ENCODE measurements at regions not wholly inside any gene's neighbourhood (a gene's known extent, or its start where the extent isn't known, plus 50 kb on each side); places are given as distances from the start of the nearest gene placed in this dataset.

DNA sequence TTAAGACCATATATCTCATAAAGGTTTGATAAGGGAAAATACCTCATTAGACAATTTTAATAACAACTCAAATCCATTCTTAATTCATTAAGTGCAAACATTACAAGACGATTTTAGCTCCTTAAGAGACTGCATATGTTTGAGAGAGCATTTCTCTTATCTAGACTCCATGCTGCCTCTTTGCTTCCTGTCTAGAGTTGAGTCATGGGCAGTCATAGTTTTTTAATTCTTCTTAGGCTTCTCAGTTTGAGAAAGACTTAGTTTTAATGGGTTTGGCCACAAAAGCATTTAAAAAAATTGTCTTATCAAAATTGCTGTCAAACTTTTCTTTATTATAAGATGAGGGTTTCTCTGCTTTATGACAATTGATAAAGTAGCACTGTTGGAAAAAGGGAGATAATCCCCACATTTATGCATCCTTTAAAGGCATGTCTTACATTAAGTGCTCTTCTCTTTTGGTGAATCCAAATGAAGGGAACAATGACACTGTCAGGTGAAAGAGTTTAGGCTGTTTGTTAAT lies 713.4 kb downstream of the PCDH18 start:
- DNase-seq: no peak

DNA sequence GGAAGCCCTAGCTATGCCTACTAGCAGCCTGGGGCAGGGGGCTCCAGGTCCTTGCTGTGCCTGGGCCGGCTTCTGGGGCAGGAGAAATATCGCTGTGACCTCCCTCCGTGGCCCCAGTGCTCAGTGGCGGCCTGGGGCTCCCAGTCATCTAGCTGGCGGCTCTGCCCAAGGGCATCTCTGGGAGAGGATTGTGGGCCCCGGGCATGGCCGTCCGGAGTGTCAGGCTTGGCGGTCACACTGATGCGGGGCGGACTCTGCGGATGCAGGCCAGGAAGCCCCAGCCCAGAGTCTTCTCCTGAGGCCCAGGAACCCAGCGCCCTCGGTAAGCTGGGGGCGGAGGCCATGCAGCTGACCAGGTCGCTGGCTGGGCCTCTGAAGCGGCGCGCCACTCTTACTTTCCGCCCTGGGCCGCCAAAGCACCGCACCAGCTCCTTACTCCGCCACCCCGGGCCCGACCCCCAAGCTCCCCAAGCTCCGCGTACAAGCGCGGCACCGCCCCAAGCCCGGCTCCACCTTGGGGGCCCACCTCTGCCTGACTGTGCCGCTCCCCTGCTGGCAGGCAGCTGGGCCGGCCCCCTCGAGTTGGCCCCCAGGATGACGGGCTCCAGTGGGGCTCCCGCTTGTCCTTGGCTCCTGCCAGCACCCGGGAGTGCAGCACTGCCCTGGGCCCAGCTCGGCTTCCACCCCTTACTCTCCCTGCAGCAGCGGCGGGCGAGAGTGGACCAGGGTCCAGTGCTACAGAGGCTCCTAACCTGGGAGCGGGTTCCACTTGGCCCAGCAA lies 720.0 kb downstream of the PCDH18 start:
- no peak for DNase-seq

DNA sequence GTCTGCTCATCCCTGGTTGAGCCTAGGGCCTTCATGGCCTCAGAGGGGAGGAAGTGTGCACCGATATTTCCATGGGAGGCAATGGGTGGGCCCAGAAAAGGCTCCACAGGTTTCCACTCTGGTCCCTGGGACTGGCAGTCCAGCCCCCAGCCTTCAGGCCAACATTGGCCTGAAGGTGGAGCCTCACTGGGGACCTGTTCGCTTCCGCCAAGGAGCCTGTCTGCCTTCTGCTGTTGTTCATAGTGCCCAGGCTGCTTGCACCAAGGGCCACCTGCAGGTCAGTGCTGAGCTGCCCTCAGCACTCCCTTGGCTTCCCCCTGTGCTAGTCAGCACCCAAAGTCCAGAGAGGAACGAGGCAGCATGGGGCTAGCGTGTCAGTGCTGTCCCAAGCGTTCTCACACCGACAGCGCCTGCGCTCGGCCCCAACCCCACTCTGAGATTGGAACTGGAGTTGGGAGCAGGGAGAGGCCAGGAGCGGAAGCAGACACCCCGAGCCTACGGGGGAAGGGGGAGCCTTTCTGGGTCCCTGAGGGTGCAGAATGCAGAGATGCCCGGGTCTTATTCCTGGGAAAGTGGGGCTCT lies 720.7 kb downstream of the PCDH18 start:
- no peak for DNase-seq

DNA sequence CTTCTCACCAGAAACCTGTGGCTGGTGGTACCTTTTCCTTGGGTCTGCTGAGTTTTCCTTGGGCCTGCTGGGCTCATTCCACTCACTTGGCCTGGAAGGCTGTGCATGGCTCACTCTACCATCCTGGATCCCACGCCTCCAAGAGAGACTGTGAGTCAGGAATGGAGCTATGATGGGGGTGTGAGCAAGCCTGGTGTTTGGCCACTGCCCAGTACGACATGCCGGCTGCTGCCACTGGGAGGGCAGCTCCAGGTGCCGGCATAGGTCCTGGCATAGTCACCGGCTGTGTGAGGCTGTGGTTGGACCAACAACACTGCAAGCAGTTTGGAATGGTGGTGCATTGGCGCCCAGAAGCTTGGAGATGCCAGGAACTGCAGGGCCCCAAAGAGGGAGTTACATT lies 721.7 kb downstream of the PCDH18 start:
- no peak for DNase-seq

DNA sequence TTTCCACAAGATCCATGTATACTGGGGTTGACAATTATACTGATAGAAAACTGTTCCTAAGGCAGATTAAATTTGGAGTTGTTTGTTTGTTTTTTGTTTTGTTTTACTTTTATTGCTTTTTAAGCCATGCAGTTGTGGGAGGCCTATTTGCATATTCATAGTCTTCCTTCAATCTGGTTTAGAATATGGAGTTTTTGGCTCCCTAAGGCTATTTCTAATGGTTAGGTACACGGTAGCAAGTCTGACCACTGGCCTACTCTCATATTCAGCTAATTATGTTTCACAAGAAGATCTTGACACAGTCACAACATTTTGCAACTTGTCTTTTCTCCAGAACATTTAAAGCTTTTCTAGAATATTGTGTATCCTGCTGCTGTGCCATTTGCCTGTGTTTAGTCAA lies 725.5 kb downstream of the PCDH18 start:
- no peak for DNase-seq

DNA sequence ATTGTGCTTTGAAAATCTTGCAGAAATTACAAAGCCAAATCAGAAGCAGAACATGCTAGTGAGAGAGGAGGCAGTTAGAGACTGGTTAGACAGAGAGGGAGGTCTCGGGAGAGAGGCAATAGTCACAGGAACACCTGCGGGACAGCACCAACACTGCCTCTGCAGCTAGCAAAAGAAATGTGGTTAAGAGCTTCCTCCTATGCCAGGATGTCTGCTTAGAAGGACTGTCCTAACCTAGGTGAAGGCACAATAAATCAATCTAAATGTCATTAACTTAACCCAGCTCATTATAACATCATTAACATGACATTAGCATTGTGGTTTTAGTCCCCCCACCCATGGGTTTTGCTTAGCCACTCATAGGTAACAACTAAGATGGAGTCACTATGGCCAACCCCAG lies 726.7 kb downstream of the PCDH18 start:
- DNase-seq: no peak

DNA sequence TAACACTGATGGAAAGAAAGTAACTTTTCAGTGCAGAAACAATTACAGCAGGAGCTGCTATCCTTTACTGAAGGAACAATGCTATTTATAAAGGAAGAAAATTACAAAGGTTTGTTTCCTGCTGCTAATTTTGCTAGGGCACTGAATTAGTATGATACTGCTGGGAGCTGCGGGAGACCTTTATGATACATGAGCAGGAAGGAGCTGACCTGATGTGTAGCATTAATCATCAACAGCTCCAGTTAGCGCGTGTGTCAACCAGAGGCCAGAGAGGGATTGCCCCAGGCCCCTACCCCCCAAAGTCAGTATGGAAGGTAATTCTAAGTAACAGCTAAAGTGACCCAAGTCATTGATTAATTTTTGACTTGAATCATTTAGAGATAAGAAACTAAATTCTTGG lies 728.9 kb downstream of the PCDH18 start:
- DNase-seq: no peak

DNA sequence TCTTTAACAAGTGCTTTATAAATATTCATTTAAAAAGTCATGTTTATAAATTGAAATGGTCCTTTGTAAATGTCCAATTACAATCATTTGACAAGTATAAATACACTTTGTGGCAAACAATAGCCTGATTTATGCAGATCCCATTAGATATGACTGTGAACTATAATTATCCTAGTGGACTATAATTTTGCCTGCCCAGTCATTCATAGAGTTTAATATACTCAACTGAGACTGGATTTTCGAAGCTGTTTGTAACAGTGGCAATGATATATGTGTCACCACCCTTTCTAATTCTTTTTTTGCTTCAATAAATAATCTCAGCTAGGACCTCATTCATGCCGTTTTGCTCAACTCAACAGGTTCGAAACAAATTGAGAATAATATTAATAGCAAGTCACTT lies 732.0 kb downstream of the PCDH18 start:
- DNase-seq: no peak

DNA sequence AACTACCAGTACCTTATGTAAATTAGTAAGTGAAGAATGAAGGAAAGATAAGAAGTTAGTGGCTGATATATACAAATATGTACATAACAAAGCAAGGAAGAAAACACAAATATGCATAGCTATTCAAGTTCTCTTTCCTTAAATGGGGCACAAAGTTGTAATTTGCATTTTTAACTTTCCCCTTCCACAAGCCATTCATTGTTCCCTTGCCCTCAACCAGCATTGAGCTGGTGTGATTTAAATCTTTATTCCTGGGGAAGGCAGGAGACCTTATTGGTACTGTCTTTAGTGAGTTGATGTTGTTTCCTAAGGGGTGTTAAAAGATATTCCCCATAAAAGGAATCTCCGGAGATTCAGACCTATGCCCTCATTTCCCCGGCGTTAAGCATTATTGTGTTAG lies 735.3 kb downstream of the PCDH18 start:
- DNase-seq: no peak

DNA sequence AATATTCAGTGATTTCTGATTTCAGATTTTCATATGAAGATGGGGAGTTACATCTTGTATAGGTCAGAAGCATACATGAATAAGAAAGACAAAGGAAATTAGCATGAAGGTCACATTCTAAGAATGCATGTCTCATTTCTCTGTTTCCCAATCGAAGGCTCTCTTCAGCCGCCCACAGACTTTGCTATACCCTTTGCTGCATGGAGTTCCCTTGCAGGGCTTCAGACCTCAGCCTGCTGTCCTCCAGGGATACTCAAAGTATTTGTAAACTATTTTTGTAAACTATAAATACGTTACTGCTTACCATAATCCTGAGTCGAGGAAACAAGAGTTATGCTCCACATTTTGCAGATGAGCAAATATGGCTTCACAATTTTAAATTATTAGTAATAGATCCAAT lies 738.4 kb downstream of the PCDH18 start:
- no peak for DNase-seq

DNA sequence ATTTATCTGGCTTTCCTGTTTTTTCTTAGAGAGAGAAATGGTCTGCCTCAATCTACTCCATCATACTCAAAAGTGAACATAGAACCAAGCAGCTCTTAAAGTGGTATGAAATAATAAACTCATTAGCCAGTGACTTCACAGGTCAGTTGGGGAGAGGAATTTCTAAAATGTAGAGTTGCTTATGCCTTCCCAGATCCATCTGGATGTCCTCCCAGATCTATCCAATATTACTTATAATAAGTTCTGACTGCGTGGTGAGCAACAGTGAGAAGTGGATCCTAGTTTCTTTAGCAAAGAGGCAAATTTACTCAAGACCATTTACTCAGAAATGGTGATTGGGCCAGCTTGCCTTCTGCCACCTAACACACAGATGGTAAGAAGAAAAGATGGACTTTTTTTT lies 748.0 kb downstream of the PCDH18 start:
- DNase-seq: no peak

DNA sequence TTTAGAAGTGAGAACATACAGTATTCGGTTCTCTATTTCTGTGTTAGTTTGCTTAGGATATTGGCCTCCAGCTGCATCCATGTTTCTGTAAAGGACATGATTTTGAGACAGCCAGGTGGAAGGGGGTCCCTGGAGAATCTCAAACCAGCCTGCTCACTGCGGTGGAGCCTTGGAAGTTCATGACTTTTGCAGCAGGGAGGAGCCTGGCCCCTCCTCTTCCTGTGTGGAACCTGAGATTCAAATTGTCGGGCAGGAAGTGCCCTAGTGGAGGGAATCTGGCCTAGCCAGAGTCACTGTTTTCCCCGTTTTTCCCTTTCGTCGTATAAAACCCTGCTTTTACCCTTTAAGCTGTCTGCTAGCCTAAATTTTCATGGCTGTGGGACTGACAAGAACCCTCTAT lies 762.6 kb downstream of the PCDH18 start:
- no peak for DNase-seq

DNA sequence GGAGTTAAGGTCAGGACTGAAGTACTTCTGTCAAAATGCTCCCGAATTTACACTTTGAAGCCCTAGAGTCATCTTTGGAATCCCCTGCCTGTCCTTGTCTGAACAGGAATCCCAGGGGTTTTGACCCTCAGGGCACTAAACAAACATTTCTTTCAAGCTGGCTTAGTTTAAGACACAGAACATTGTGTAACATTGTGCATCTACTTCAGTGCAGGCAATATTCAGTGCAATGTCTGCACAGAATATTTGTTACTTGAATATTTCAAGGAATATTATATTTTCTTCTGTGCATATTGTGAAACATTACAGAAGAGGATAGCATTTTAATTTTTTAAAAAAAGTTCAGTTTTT lies 763.4 kb downstream of the PCDH18 start:
- DNase-seq: no peak

DNA sequence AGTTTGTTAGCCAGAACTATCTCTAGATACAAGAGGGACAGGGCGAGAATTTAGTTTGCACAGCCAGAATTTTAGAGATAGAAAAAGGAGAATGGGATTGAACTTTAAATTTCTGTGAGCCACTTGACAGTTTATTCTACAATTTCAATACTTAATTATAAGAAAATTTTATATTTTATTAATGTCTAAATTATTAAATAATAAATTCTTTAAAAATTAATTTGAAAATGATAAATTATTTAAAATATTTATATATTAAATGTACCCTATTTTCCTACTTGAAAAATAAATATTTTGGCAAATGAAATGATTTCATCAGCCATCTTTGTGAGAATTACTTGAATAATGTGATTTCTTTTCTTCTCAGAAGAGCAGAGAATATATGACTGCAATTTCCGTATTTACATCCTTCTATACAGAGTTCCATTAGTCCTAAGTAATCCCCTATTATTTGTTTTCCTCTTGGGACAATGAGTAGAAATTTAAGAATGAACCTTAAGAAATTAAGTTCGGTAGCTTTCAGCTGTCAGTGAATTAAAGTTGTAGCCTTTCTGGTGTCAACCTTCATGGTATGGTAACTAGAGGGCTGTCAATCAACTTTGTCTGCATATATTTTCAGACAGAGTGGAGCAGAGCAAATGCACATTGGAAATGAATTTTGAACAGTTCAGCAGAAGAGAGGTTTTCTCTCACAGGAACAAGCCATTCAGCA lies 763.9 kb downstream of the PCDH18 start:
- DNase-seq: no peak

DNA sequence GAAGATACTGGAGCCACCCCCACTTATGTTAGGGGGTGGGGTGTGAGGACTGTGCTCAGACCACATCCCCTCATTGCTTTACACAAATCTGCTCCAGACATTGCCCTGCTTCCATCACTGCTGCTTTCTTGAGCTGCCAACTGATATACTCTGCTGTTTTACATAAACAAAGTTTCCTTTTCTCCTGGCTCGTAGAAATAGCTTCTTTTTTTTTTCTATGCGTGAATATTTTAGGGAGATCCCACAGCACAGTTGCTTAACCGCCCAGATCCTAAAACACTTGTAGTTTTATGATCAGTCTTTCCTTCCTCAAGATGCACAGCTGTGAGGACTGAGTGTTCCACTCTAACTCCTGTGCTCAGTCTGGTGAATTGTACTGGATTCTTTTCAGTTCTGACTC lies 768.4 kb downstream of the PCDH18 start:
- DNase-seq: no peak

DNA sequence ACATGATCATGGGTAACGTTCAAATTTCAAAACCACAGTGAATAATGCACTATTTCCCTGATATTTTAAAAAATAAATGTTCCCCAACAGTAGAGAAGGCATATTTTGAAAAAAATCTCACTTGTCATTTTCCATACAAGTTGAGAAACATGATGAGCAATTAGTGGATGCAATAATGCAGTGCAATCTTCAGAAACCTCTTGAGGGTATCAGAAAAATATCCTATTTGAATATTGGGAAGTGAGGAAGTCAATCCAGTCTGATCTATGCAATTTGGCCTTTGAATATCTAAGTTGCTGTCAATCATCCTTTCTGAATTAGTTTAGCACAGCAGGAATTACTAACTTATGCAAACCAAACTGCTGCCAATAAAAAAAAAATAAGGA lies 776.8 kb downstream of the PCDH18 start:
- DNase-seq: no peak

DNA sequence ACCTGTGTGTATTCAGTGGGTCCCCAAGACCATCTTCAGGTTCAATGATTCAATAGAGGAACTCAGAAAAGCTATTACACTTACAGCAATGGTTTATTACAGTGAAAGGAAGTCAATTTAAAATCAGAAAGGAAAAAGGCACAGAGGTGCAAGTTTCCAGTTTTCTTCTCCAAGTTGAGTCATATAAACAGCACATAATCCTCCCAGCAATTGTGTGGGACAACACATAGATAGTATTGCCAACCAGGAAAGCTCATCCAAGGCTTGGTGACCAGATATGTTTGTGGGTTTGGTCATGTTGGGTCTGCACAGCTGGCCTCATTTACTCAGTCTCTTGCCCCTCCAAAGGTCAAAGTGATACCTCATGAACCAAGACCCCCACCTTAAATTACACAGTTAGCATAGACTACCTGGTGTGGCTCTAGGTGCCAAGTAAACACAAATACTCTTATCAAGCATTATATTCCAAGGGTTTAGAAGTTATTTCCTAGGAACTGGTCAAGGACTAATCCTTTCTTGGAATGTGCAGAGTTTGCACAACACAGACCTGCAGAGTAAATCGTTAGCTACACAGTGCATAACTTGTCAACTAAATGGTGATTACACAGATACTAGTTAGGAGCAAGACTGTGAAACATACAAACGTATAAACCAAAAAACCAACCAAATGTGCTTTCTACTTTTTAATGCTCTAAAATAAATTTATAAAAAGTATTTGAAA lies 777.3 kb downstream of the PCDH18 start:
- no peak for DNase-seq

DNA sequence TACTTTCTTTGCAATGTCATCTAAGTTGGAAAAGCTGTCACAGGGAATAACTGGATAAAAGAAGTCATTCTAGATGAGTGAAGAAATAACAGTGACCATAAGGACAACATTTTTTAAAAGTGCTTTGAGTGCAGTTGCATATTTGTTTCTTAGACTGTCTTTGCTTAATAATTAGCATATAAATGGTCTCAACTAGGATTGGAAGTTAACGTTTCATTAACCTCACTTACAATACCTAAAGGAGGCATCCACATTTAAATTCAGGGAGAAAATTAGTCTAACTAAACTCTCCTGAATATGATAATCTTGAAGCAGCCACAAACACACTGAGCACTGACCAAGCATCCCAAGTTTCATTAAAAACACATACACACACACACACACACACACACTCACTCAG lies 780.7 kb downstream of the PCDH18 start:
- DNase-seq: no peak

DNA sequence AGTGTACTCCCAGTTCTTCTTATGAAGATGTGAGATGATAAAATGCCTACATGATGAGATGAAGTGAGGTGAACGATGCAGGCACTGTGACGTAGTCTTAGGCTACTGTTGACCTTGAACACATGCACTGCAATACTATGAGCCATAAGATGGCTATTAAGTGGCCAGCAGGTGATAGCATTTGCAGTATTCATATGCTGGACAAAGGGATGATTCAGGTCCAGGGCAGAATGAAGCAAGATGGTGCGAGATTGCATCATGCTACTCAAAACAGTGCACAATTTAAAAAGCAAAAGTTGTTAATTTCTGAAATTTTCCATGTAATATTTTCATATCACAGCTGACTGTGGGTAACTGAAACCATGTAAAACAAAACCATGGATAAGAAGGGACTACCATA lies 781.4 kb downstream of the PCDH18 start:
- DNase-seq: peak; percentile 58

DNA sequence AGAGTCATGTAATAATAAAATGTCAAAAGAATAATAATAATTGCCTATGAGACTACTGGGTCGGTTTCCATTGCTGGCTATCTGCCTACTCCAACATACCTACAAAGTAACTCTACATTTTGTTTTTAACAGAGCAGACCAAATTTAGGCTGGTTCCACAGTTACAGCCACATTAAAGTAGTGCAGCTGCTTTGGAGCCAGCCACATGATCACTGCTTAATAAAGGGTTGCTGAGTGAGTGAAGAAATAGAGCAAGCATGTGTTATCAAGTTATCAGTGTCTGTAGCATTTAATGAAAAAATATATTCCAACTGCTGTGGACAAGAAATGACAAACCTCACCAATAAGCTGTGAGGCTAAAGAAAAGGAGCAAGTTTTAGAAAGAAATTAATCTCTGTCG lies 782.3 kb downstream of the PCDH18 start:
- DNase-seq: no peak

DNA sequence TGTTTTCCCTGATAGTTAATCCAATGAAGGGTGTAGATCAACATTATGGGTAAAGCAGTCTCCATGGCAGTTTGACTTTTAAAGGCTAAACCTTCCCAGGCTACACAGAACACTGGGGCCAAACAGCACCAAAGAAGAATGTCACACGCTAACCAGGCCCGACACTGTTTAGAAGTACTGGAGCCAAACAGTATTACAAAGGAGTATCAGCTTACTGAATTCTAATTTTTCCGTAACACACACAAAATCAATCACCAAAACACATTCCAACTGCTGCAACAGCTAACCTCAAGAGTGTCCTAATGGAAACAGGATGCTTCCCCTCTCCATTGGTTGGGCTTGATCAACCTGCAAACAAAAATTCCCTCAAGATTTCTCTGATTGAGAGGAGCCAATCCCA lies 783.5 kb downstream of the PCDH18 start:
- DNase-seq: no peak

DNA sequence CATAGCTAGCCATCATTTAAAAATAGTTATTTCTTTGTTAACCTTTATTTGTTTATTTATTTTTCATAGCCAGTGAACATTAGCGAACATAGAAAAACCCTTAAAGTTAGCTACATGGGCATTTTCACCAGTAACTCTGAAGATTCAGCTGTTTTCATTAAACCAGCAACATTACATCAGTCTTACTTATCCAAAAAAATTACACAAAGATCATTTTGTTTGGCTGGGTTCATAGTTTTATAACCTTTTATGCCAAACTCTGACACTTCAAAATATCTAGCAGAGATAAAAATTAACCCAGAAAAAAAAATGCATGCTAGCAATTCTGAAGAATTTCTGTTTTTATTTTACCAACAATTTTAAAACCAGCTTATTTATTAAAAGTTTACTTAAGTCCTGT lies 784.1 kb downstream of the PCDH18 start:
- DNase-seq: no peak

DNA sequence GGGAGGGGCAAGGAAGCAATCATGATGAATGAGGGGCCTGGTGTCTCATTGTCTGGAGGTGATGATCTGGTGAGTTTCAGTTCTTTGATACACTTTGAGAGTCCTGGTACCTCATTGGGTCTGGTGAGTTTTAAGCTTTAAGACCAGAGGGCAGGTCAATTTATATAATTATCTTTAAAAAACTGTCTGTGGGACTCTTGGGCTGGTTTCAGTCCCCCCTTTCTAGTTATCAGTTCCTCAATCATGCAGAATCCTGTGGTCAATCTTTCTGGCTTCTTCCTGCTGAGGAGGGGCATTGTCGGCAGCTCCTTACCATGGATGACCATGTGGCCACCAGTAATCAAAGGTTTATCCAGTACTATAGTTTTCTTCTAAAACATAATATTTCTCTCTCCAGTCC lies 789.1 kb downstream of the PCDH18 start:
- no peak for DNase-seq

DNA sequence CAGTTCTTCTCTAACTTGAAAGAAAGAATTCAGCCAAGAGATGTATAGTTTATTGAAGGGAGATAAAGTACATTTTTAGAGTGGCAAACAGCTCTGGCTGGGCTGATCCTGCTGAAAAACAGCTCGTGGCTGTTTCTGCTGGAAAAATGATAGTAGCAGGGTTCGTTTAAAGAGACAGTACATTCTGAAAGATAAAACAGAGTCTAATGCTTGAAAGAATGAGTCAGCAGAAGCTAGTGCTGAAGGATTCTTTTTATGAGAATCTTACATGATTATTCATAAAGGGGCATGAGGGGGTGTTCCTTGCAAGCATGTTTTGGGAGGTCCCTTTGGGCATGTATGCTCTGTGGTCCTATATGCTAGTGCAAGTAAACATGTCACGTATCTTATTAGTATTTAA lies 790.0 kb downstream of the PCDH18 start:
- DNase-seq: no peak
